ENCODE measurements at regions not wholly inside any gene's neighbourhood (a gene's known extent, or its start where the extent isn't known, plus 50 kb on each side); places are given as distances from the start of the nearest gene placed in this dataset.

- TF ChIP-seq EZH2 (IDR thresholded peaks at IDR 0.05; ENCODE audit: insufficient read depth, poor library complexity, severe bottlenecking): no peak
- TF ChIP-seq EZH2phosphoT487 (IDR thresholded peaks at IDR 0.05; ENCODE audit: insufficient read depth, low read depth): no peak
Observed at GRCh38 chr18:11533942-11534496, 75.4 kb upstream of the SLC35G4 start.

Measured in GM23248 (cell line).